Mucosa of descending colon (tissue), 3 donors: ENCODE measurements at regions not wholly inside any gene's neighbourhood (a gene's known extent, or its start where the extent isn't known, plus 50 kb on each side); places are given as distances from the start of the nearest gene placed in this dataset.
A peak's percentile ranks its signal among the peaks of the same experiment; 100 is the strongest.

Source experiments
- ATAC-seq: fragments of 200-7000 bp; cut with Tn5 transposase; one replicate; pipeline ENCODE4 v1.9.1; 2020; ENCODE audit warnings: mild to moderate bottlenecking, moderate library complexity
- DNase-seq, 3 donors: peaks; one replicate each; pipeline ENCODE4 v3.0.0-alpha.2; 2020
- H3K36me3 ChIP-seq: fragments of 200-600 bp; one replicate; pipeline ENCODE4 v1.8.0; 2021; ENCODE audit warnings: low read depth, mild to moderate bottlenecking
- H3K4me1 ChIP-seq: fragments of 200-600 bp; one replicate; pipeline ENCODE4 v1.8.0; 2021; ENCODE audit warnings: low read depth, mild to moderate bottlenecking
- H3K4me3 ChIP-seq: fragments of 200-600 bp; one replicate; pipeline ENCODE4 v1.8.0; 2021; ENCODE audit warnings: mild to moderate bottlenecking
- H3K9me3 ChIP-seq: fragments of 200-600 bp; one replicate; pipeline ENCODE4 v1.8.0; 2021; ENCODE audit warnings: mild to moderate bottlenecking
- intact Hi-C, 2 donors: fragments of 100-400 bp; cut with DNase I in 1 of 2; cut with micrococcal nuclease in 1 of 2; formaldehyde crosslinking; loops; one replicate each; pipeline versions ENCODE4 v1.11.0 to v1.11.1; 2022; cut with DNase I, micrococcal nuclease
- TF ChIP-seq, protein P1 (sequence below): fragments of 200-600 bp; IDR thresholded peaks from one replicate; pipeline ENCODE4 v1.8.0; 2022; ENCODE audit warnings: antibody characterized with exemption, mild to moderate bottlenecking
- donor health status: DM: no; HTN: no; CAD: no; lungs with moderate emphysema.
- donor health status: DM: no; HTN: no; CAD: no.
- donor health status: DM: no; HTN: yes; CAD: no.

DNA sequence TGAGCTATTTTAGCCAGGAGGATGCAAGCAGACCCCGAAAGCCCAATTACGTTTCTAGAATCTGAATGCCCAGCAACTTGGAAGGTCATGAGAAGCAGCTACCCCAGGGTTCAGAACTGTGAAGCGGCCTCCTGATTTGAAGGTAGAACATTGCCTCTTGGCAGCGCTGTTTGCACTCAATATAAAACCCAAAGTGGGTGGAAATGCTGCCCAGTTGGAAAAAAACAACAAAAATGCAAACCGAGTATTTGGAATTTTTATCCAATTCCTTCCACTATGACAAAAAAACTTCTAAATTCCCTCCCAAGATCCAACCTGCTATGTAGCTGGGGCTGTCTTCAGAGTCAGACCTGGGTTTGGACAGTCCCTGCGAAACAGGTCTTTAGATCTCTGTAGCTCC, 103.3 kb upstream of the RBPJ start:
- no peak for DNase-seq
- H3K4me3 ChIP-seq, result no peak overlapping the region
- no peaks in the 10 kb centered on the region for H3K9me3 ChIP-seq
- intact Hi-C loops, result no loop called here
- ATAC-seq, result no peak
- no peaks in the 10 kb centered on the region for H3K4me1 ChIP-seq
- TF ChIP-seq, protein P1, sequence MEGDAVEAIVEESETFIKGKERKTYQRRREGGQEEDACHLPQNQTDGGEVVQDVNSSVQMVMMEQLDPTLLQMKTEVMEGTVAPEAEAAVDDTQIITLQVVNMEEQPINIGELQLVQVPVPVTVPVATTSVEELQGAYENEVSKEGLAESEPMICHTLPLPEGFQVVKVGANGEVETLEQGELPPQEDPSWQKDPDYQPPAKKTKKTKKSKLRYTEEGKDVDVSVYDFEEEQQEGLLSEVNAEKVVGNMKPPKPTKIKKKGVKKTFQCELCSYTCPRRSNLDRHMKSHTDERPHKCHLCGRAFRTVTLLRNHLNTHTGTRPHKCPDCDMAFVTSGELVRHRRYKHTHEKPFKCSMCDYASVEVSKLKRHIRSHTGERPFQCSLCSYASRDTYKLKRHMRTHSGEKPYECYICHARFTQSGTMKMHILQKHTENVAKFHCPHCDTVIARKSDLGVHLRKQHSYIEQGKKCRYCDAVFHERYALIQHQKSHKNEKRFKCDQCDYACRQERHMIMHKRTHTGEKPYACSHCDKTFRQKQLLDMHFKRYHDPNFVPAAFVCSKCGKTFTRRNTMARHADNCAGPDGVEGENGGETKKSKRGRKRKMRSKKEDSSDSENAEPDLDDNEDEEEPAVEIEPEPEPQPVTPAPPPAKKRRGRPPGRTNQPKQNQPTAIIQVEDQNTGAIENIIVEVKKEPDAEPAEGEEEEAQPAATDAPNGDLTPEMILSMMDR, result no peak
- no peaks in the 10 kb centered on the region for H3K36me3 ChIP-seq

- Histone ChIP-seq H3K9me3 (no peaks in the 10 kb centered on the region), H3K4me1 (no peaks in the 10 kb centered on the region), H3K36me3 (no peaks in the 10 kb centered on the region), H3K4me3 (no peak overlapping the region)
- ATAC-seq (peak; percentile 60), DNase-seq (peak in 1 of 3 donors; percentile 24)
- intact Hi-C loops, result no loop called here
- TF ChIP-seq, protein P1, result no peak
Measured at GRCh38 chr4:26217961-26218676, 102.7 kb upstream of the RBPJ start.

- H3K4me1 ChIP-seq, result no peaks in the 10 kb centered on the region
- DNase-seq, result no peak
- TF ChIP-seq, protein P1, result no peak
- no peak overlapping the region for H3K4me3 ChIP-seq
- no peaks in the 10 kb centered on the region for H3K9me3 ChIP-seq
- peak; percentile 28 for ATAC-seq
- H3K36me3 ChIP-seq, result no peaks in the 10 kb centered on the region
- intact Hi-C loops, result no loop called here
Measured at GRCh38 chr4:26218677-26219605, 101.9 kb upstream of the RBPJ start.

DNA sequence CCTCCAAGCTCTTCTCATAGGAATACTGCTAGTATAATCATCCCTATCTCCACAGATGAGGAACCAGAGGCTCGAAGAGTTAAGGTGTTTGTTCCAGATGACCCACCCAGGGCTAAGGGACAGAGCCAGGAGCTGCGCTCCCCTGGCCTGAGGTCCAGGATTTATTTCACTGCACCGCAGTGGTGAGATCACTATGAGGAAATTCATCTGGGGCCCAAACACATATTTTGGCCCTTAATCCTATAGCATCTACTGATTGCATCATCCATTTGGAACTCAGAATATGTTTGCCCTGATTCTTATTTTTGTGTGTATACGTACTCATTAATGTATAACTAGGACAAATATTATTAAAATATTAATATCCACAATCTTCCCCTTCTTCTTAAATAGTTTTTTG, 100.1 kb upstream of the RBPJ start:
- no peaks in the 10 kb centered on the region for H3K9me3 ChIP-seq
- DNase-seq (no peak), ATAC-seq (no peak)
- intact Hi-C loops, result no loop called here
- H3K4me3 ChIP-seq, result no peak overlapping the region
- H3K36me3 ChIP-seq, result no peaks in the 10 kb centered on the region
- no peaks in the 10 kb centered on the region for H3K4me1 ChIP-seq
- TF ChIP-seq, protein P1, result no peak

- ATAC-seq (no peak), DNase-seq (no peak)
- Histone ChIP-seq H3K4me3 (no peak overlapping the region), H3K9me3 (no peaks in the 10 kb centered on the region), H3K4me1 (no peaks in the 10 kb centered on the region), H3K36me3 (no peaks in the 10 kb centered on the region)
- TF ChIP-seq, protein P1, result no peak
- intact Hi-C loops, result no loop called here
Measured at GRCh38 chr4:26223155-26223554, 97.7 kb upstream of the RBPJ start.
